Loucy (cell line): ENCODE measurements at regions not wholly inside any gene's neighbourhood (a gene's known extent, or its start where the extent isn't known, plus 50 kb on each side); places are given as distances from the start of the nearest gene placed in this dataset.

ENCODE experiments used
- H2AFZ ChIP-seq: fragments of 200-600 bp; sonication (generic); 2 replicates; pipeline ENCODE4 v1.6.0; 2016; ENCODE audit warnings: antibody characterized with exemption, mild to moderate bottlenecking, low read length, moderate library complexity
- H3F3A ChIP-seq: fragments of 200-600 bp; 2 replicates; pipeline ENCODE4 v1.6.0; 2016; ENCODE audit warnings: antibody characterized with exemption, low read depth, mild to moderate bottlenecking
- H3K27me3 ChIP-seq: fragments of 200-600 bp; sonication (generic); 2 replicates; pipeline ENCODE4 v1.6.1; 2014; ENCODE audit warnings: low read length, mild to moderate bottlenecking; ENCODE audit not compliant: insufficient read depth, poor library complexity, severe bottlenecking
- H3K36me3 ChIP-seq: fragments of 200-600 bp; sonication (generic); 2 replicates; pipeline ENCODE4 v1.6.1; 2016; ENCODE audit warnings: low read length; ENCODE audit not compliant: insufficient read depth
- H3K4me1 ChIP-seq: fragments of 200-600 bp; sonication (generic); 2 replicates; pipeline ENCODE4 v1.5.1; 2014; ENCODE audit warnings: low read length, mild to moderate bottlenecking; ENCODE audit not compliant: insufficient read depth, poor library complexity, severe bottlenecking
- H3K4me2 ChIP-seq: fragments of 200-600 bp; sonication (generic); 2 replicates; pipeline ENCODE4 v1.6.0; 2014; ENCODE audit warnings: antibody characterized with exemption, low read length, low read depth, mild to moderate bottlenecking; ENCODE audit not compliant: poor library complexity, severe bottlenecking
- H3K4me3 ChIP-seq: fragments of 200-600 bp; sonication (generic); 2 replicates; pipeline ENCODE4 v1.5.1; 2014; ENCODE audit warnings: low read length, mild to moderate bottlenecking, mixed read lengths; ENCODE audit not compliant: poor library complexity, severe bottlenecking
- H3K79me2 ChIP-seq: fragments of 200-600 bp; sonication (generic); 2 replicates; pipeline ENCODE4 v1.6.1; 2014; ENCODE audit warnings: low read length; ENCODE audit not compliant: insufficient read depth
- H3K9ac ChIP-seq: fragments of 200-600 bp; sonication (generic); 2 replicates; pipeline ENCODE4 v1.6.0; 2014; ENCODE audit warnings: mild to moderate bottlenecking, low read depth, low read length, moderate library complexity; ENCODE audit not compliant: poor library complexity, severe bottlenecking
- H3K9me2 ChIP-seq: fragments of 200-600 bp; sonication (generic); replicated peaks from 2 replicates; pipeline ENCODE4 v1.6.1; 2016; ENCODE audit warnings: low read depth, low read length, mixed read lengths
- H3K9me3 ChIP-seq: fragments of 200-600 bp; sonication (generic); 2 replicates; pipeline ENCODE4 v1.6.1; 2014; ENCODE audit warnings: mild to moderate bottlenecking, antibody characterized with exemption, low read length, low read depth; ENCODE audit not compliant: insufficient read depth
- H4K20me1 ChIP-seq: fragments of 200-600 bp; sonication (generic); 2 replicates; pipeline ENCODE4 v1.6.0; 2014; ENCODE audit warnings: antibody characterized with exemption, low read length, mild to moderate bottlenecking; ENCODE audit not compliant: insufficient read depth, poor library complexity, severe bottlenecking
- EZH2phosphoT487 ChIP-seq: fragments of 200-600 bp; IDR thresholded peaks from 2 replicates; pipeline ENCODE4 v1.6.1; 2018; ENCODE audit warnings: antibody characterized with exemption, mild to moderate bottlenecking, moderate library complexity, borderline replicate concordance
- TF ChIP-seq, protein P1 (sequence below): fragments of 200-600 bp; sonication (generic); conservative IDR thresholded peaks from 2 replicates; pipeline ENCODE4 v1.5.1; 2014; ENCODE audit warnings: mild to moderate bottlenecking, antibody characterized with exemption, low read length

DNA sequence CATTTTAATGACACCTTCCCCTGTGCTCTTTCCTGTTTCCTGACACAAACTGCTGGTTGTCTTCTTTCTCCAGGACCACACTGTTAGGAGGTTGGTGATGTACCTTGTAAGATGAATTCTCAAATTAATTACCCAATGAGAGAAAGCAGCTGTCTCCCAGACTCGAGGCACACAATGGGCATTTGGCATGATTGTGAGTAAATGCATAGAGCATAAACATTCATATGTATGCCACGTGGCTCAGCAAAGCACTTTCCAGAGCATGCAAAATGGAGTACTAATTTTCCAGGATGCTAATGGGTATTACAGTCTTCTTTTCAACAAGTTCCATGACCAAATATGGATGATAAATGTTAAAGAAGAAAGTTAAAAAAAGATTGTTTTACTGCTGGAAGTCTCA is 235.2 kb upstream of the KLHL29 start:
- Histone ChIP-seq H3K4me1 (no peaks in the 10 kb centered on the region), H2AFZ (no peak overlapping the region), H3K36me3 (no peaks in the 10 kb centered on the region), H3K9ac (no peak overlapping the region), H3K9me2 (no peaks in the 10 kb centered on the region), H3K4me3 (no peak overlapping the region), H3K79me2 (no peaks in the 10 kb centered on the region), H3K27me3 (no peaks in the 10 kb centered on the region), H3K4me2 (no peak overlapping the region), H3F3A (no peaks in the 10 kb centered on the region), H4K20me1 (no peaks in the 10 kb centered on the region), H3K9me3 (no peaks in the 10 kb centered on the region)
- TF ChIP-seq, protein P1, sequence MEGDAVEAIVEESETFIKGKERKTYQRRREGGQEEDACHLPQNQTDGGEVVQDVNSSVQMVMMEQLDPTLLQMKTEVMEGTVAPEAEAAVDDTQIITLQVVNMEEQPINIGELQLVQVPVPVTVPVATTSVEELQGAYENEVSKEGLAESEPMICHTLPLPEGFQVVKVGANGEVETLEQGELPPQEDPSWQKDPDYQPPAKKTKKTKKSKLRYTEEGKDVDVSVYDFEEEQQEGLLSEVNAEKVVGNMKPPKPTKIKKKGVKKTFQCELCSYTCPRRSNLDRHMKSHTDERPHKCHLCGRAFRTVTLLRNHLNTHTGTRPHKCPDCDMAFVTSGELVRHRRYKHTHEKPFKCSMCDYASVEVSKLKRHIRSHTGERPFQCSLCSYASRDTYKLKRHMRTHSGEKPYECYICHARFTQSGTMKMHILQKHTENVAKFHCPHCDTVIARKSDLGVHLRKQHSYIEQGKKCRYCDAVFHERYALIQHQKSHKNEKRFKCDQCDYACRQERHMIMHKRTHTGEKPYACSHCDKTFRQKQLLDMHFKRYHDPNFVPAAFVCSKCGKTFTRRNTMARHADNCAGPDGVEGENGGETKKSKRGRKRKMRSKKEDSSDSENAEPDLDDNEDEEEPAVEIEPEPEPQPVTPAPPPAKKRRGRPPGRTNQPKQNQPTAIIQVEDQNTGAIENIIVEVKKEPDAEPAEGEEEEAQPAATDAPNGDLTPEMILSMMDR = no peak
- TF ChIP-seq EZH2phosphoT487 = no peak

DNA sequence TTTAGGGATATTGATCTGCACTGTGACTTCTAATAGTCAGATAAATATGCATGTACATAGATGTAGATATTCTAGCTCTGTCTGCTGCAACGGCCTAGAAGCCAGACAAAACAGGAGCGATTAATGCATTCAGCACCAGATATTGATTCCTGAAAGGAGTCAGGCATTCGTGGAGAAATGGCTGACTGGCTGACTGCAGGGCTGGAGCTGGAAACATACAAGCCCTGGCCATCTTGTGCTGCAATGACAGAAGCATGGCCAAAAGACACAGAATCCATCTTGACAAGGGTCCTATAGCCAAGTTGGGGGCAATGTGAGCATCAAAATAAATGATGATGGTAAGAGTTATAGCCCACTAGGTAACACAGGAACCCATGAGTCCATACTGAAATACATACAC is 231.5 kb upstream of the KLHL29 start:
- Histone ChIP-seq H3K9me3 (no peaks in the 10 kb centered on the region), H3K4me1 (no peaks in the 10 kb centered on the region), H4K20me1 (no peaks in the 10 kb centered on the region), H3K36me3 (no peaks in the 10 kb centered on the region), H2AFZ (no peak overlapping the region), H3K4me2 (no peak overlapping the region), H3K9me2 (no peaks in the 10 kb centered on the region), H3K4me3 (no peak overlapping the region), H3K9ac (no peak overlapping the region), H3K27me3 (no peaks in the 10 kb centered on the region), H3K79me2 (no peaks in the 10 kb centered on the region), H3F3A (no peaks in the 10 kb centered on the region)
- no peak for TF ChIP-seq EZH2phosphoT487
- TF ChIP-seq, protein P1 = no peak

GRCh38 chr2:23155022-23155421 is 230.0 kb upstream of the KLHL29 start:
- H3K4me1 ChIP-seq = no peaks in the 10 kb centered on the region
- no peaks in the 10 kb centered on the region for H3K9me3 ChIP-seq
- H3K36me3 ChIP-seq = no peaks in the 10 kb centered on the region
- no peak overlapping the region for H3K9ac ChIP-seq
- no peaks in the 10 kb centered on the region for H3K27me3 ChIP-seq
- no peak overlapping the region for H2AFZ ChIP-seq
- H4K20me1 ChIP-seq = no peaks in the 10 kb centered on the region
- TF ChIP-seq, protein P1 = no peak
- no peak for TF ChIP-seq EZH2phosphoT487
- H3K9me2 ChIP-seq = no peaks in the 10 kb centered on the region
- no peak overlapping the region for H3K4me2 ChIP-seq
- no peak overlapping the region for H3K4me3 ChIP-seq
- H3K79me2 ChIP-seq = no peaks in the 10 kb centered on the region
- H3F3A ChIP-seq = no peaks in the 10 kb centered on the region
